ENCODE measurements at regions not wholly inside any gene's neighbourhood (a gene's known extent, or its start where the extent isn't known, plus 50 kb on each side); places are given as distances from the start of the nearest gene placed in this dataset.

DNA sequence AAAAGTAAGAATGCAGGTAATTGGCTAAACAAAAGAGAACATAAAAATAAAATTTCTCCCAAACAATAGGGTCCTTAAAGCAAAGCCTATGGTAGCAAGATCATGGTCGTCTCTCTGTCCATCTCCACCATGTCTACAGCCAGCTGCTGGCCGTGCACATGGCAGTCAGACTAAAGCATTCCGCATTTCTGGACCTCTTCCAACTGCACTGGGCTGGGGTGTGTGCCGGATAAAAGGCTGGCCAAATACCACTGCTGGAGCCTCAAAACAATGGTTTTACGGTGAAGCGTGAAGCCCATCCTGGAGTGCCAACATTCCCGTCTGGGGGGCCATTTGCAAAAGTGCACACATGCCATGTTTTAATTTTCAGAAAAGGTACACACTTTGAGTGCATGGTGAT lies 74.8 kb upstream of the PIEZO2 start:
- no peak for TF ChIP-seq CTCF (IDR thresholded peaks at IDR 0.05)
- TF ChIP-seq, protein P1, sequence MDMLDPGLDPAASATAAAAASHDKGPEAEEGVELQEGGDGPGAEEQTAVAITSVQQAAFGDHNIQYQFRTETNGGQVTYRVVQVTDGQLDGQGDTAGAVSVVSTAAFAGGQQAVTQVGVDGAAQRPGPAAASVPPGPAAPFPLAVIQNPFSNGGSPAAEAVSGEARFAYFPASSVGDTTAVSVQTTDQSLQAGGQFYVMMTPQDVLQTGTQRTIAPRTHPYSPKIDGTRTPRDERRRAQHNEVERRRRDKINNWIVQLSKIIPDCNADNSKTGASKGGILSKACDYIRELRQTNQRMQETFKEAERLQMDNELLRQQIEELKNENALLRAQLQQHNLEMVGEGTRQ (IDR thresholded peaks at IDR 0.05; ENCODE audit: borderline replicate concordance, low read depth, low read length) = no peak
- TF ChIP-seq TEAD4 (IDR thresholded peaks at IDR 0.05; ENCODE audit: borderline replicate concordance, insufficient read depth) = no peak
